Activated naive CD4-positive, alpha-beta T cell treated with anti-CD3 and anti-CD28 coated beads, Interleukin-2, amount 50 U/mL, for 72 hours (primary cell): ENCODE measurements at regions not wholly inside any gene's neighbourhood (a gene's known extent, or its start where the extent isn't known, plus 50 kb on each side); places are given as distances from the start of the nearest gene placed in this dataset.
"Not testable (repeated sequence)": the region's sequence is repeated elsewhere in the genome, so short reads cannot be mapped to it uniquely, and the experiment has no call there.

Experiments
- ATAC-seq, 2 donors: fragments of 150-1000 bp; cut with Tn5 transposase; 2 replicates each; pipeline ENCODE4 v1.10.0; 2021; ENCODE audit warnings: mild to moderate bottlenecking in 2 of 2, moderate library complexity in 2 of 2
- DNase-seq, 2 donors: peaks; one replicate each; pipeline ENCODE4 v3.0.0; 2021 to 2022; ENCODE audit warnings: low spot score in 2 of 2
- H3K27ac Mint-ChIP-seq, 2 donors: one replicate each; pipeline ENCODE4 v1.8.0; 2022; ENCODE audit warnings: mild to moderate bottlenecking in 2 of 2, mixed read lengths in 2 of 2
- H3K36me3 Mint-ChIP-seq, 2 donors: one replicate each; pipeline ENCODE4 v1.8.0; 2022; ENCODE audit warnings: mixed read lengths in 2 of 2
- H3K9me3 Mint-ChIP-seq, 2 donors: one replicate each; pipeline ENCODE4 v1.8.0; 2022; ENCODE audit warnings: mixed read lengths in 2 of 2

DNA sequence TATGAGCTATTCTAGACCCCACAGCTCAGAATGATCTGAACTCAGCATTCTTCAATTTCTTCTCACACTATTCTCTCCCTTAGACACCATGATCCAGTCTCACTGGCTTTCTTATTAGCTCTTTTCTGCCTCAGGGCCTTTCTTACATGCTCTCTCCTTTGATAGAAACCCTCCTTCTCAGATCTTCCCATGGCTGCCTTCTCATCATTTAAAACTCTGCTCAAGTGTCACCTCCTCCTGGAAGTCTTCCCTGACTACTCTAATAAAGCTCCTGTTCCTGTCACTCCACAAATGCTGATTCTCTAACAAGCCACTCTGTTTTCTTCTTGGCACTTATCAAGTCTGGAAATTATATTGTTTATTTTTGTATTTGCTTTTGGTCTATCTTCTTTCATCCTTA is 131.1 kb downstream of the HNMT start:
- H3K36me3 Mint-ChIP-seq, result no peaks in the 10 kb centered on the region
- DNase-seq, result no peak
- peaks cover 5 to 8% of the 10 kb centered on the region in 2 donors for H3K9me3 Mint-ChIP-seq
- no peak overlapping the region for H3K27ac Mint-ChIP-seq
- no peak for ATAC-seq

- not testable (repeated sequence) for ATAC-seq, H3K36me3 Mint-ChIP-seq, DNase-seq, H3K9me3 Mint-ChIP-seq, H3K27ac Mint-ChIP-seq
Measured at GRCh38 chr2:138099288-138099687, 135.0 kb downstream of the HNMT start.

- Mint-ChIP-seq H3K27ac (no peak overlapping the region), H3K36me3 (no peaks in the 10 kb centered on the region), H3K9me3 (peaks cover 5 to 12% of the 10 kb centered on the region in 2 donors)
- no peak for DNase-seq
- ATAC-seq, result no peak
Measured at GRCh38 chr2:138101718-138102117, 137.4 kb downstream of the HNMT start.

- ATAC-seq, result no peak
Measured at GRCh38 chr2:138102664-138103063, 138.4 kb downstream of the HNMT start.

GRCh38 chr2:138103156-138103555 is 138.9 kb downstream of the HNMT start:
- Mint-ChIP-seq H3K36me3 (no peaks in the 10 kb centered on the region), H3K27ac (no peak overlapping the region), H3K9me3 (peaks cover 5 to 12% of the 10 kb centered on the region in 2 donors)
- no peak for DNase-seq
- no peak for ATAC-seq

More at GRCh38 chr2:138102664-138103063, 138.4 kb downstream of the HNMT start:
- H3K36me3 Mint-ChIP-seq, result no peaks in the 10 kb centered on the region
- no peak overlapping the region for H3K27ac Mint-ChIP-seq
- no peak for DNase-seq
- peaks cover 5 to 12% of the 10 kb centered on the region in 2 donors for H3K9me3 Mint-ChIP-seq

DNA sequence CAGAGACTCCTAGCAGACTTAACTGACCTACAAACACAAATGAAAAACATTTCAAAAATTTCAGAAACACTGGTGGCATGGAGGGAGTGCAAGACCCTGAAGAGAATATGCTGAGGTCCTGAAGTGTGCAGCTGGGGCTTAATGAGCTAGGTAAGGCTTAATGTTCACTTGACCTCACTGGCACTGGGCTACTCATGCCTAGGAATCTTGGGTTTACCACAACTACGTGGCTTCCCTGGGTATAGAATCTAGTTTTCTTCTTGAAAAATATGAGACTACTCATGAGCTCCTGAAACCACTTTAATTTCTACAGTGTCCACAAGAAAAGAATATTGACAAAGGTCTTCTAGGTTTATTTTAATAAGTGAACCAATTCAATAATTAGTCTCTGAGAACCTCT is 139.8 kb downstream of the HNMT start:
- no peaks in the 10 kb centered on the region for H3K36me3 Mint-ChIP-seq
- H3K9me3 Mint-ChIP-seq, result peaks cover 5 to 7% of the 10 kb centered on the region in 2 donors
- H3K27ac Mint-ChIP-seq, result no peak overlapping the region
- DNase-seq (no peak), ATAC-seq (no peak)

- no peaks in the 10 kb centered on the region for H3K36me3 Mint-ChIP-seq
- no peak for DNase-seq
- peaks cover 0 to 3% of the 10 kb centered on the region in 2 donors for H3K9me3 Mint-ChIP-seq
- H3K27ac Mint-ChIP-seq, result no peak overlapping the region
- ATAC-seq, result no peak
Measured at GRCh38 chr2:138105358-138105757, 141.1 kb downstream of the HNMT start.

GRCh38 chr2:138106606-138107005 is 142.3 kb downstream of the HNMT start:
- ATAC-seq (no peak), DNase-seq (no peak)
- Mint-ChIP-seq H3K27ac (no peak overlapping the region), H3K9me3 (peaks cover 0 to 7% of the 10 kb centered on the region in 2 donors), H3K36me3 (no peaks in the 10 kb centered on the region)

GRCh38 chr2:138107288-138107687 is 143.0 kb downstream of the HNMT start:
- no peak for DNase-seq
- H3K36me3 Mint-ChIP-seq, result no peaks in the 10 kb centered on the region
- ATAC-seq, result no peak

DNA sequence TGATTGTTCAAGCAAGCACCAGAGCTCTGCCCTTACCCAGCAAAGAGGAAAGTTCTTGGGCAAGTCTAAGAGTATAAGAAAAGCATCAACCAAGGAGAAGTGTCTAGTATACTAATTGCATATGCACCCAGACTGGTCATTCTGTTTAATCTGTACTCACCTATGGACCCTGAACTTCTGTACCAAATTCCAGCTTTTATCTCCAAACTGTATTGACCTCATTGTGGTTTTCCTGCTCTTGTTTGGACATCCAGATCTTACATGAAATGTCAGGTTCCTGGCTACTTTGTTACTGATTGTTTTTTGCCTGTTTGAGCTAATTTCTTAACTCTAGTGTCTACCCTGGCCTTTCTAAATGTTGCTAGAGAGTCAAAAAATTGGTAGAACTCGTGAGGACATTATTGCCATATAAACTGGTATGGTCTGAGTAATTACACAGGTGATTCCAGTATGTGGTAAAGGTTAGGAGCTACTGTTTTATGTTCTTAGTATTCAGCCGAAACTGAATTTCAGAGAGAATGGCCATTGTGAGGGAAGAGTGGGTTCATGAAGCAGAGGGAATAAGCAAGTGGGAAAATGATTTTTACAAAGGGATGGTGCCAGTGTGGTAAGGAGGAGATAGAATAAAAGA is 146.3 kb downstream of the HNMT start:
- DNase-seq (no peak), ATAC-seq (no peak)
- no peaks in the 10 kb centered on the region for H3K36me3 Mint-ChIP-seq
- H3K27ac Mint-ChIP-seq, result no peak overlapping the region
- peaks cover 0 to 7% of the 10 kb centered on the region in 2 donors for H3K9me3 Mint-ChIP-seq

More at GRCh38 chr2:138107288-138107687, 143.0 kb downstream of the HNMT start:
- peaks cover 0 to 7% of the 10 kb centered on the region in 2 donors for H3K9me3 Mint-ChIP-seq
- H3K27ac Mint-ChIP-seq, result no peak overlapping the region

DNA sequence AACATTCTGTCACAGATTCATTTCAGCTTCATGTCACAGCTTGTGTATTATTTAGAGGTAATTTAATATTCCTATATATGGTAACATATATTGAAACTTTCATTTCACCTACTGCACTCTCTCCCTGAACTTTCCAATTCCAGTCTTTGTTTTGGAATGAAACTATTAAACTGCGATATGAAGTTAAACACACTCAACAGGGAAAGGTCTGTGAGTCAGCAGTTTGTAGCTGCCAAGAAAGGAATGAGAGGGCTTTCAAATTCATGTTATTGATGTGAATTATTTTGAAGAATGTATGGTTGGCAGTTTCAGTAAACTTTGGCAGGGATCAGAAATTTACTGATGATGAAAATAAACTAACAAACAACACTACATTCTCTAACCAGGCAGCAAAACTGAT is 148.3 kb downstream of the HNMT start:
- no peak for DNase-seq
- Mint-ChIP-seq H3K27ac (no peak overlapping the region), H3K9me3 (peaks cover 0 to 4% of the 10 kb centered on the region in 2 donors), H3K36me3 (no peaks in the 10 kb centered on the region)
- ATAC-seq, result no peak

DNA sequence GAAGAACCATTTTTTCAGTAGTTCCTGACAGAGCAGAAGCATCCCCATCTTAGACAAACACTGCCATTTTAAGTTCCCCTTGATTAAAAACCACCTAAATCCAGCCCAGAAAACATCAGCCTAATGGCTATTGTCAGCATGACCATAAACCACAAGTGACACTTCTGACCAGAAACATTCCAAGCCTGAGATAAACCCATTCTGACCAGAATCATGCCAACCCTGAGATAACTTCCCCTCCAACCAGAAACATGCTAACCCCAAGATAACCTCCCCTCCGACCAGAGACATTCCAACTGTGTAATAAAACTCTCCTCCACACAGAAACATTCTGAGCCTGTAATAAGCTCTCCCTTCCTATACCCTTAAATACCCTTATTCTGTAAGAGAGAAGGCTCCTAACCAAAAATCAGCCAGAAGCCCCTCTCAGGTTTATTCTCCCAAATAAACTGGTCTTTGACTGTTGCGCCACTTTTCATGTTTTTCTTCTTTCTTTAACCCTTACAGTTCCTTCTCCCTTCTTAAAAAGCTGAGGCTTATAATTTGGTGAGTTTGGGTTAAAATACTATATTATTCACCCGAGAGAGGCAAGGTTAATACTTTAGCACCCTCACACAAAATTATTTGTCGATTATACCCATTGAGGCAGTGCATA is 149.7 kb downstream of the HNMT start:
- no peaks in the 10 kb centered on the region for H3K36me3 Mint-ChIP-seq
- H3K27ac Mint-ChIP-seq, result no peak overlapping the region
- ATAC-seq (no peak), DNase-seq (no peak)
- peaks cover 0 to 4% of the 10 kb centered on the region in 2 donors for H3K9me3 Mint-ChIP-seq

GRCh38 chr2:138115666-138116065 is 151.4 kb downstream of the HNMT start:
- no peak for ATAC-seq
- H3K27ac Mint-ChIP-seq, result no peak overlapping the region
- DNase-seq, result no peak
- peaks cover 0 to 3% of the 10 kb centered on the region in 2 donors for H3K9me3 Mint-ChIP-seq
- H3K36me3 Mint-ChIP-seq, result no peaks in the 10 kb centered on the region

DNA sequence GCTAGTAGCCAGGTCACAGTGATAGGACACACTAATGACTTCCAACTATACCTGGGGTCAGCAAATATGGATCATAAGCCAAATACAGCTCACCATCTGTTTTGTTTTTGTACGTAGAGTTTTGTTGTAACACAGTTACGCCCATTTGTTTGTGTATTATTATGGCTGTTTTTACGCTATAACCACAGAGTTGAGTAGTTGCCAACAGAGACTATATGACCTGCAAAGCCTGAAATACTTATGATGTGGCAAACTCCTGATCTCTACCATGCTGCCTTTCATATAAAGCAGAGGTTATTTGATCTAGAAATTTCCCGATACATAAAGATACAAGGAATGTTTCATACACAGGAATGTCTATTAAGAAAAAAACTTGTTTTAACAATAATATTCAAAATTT is 152.2 kb downstream of the HNMT start:
- Mint-ChIP-seq H3K27ac (no peak overlapping the region), H3K36me3 (no peaks in the 10 kb centered on the region), H3K9me3 (no peaks in the 10 kb centered on the region)
- no peak for ATAC-seq
- DNase-seq, result no peak

DNA sequence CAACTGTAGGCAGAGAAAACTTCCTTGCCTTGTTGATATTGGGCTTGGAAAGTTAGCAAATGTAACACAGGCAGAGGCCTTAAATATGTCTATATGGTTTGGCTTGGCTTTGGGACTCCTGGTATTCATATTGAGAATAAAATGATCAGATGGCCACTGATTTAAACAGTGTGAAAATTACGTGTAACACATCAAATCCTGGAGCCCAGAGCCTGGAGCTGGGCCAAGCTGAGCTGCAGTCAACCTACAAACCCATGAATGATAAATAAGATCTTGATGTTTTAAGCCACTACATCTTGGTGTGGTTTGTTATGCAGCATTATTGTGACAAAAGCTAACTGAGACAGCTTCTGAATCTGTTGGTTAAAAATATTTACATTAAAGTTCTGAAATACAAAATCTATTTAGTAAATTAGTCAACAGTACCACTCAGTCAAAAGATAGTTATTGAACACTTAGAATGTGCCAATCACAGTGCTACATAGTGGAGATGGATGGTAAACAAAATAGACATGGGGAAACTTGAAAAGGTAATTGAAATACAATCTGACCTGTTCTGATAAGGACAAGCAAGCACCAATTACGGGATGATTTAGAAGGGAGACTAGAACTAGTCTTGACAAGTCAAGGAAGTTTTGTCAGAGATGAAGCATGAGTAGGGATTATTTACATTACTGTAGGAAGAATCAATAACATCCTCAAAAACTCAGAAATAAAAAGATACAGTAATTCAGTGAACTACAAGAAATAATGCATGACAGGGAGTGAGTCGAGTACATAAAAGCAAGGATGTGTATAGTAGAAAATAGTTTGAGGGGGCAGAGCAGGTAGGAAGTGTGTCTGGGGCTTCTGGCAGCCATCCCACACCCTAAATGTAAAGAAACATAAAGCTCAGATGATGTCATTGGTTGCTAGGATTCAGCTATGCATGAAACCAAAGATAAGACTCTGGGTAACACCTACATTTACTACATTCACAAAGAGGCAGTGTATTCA is 157.7 kb downstream of the HNMT start:
- ATAC-seq (no peak), DNase-seq (no peak)

GRCh38 chr2:138122891-138123290 is 158.6 kb downstream of the HNMT start:
- no peaks in the 10 kb centered on the region for H3K36me3 Mint-ChIP-seq
- DNase-seq (no peak), ATAC-seq (no peak)
- no peaks in the 10 kb centered on the region for H3K9me3 Mint-ChIP-seq
- no peak overlapping the region for H3K27ac Mint-ChIP-seq

More for the DNA sequence above, 157.7 kb downstream of the HNMT start:
- H3K9me3 Mint-ChIP-seq, result no peaks in the 10 kb centered on the region
- no peak overlapping the region for H3K27ac Mint-ChIP-seq
- no peaks in the 10 kb centered on the region for H3K36me3 Mint-ChIP-seq

GRCh38 chr2:138123741-138124140 is 159.5 kb downstream of the HNMT start:
- ATAC-seq, result no peak
- DNase-seq, result no peak
- Mint-ChIP-seq H3K36me3 (no peaks in the 10 kb centered on the region), H3K9me3 (no peaks in the 10 kb centered on the region), H3K27ac (no peak overlapping the region)
